ENCODE measurements at regions not wholly inside any gene's neighbourhood (a gene's known extent, or its start where the extent isn't known, plus 50 kb on each side); places are given as distances from the start of the nearest gene placed in this dataset.

- H4K20me1 ChIP-seq (ENCODE audit: insufficient read depth, low read length): peaks cover 58% of the 10 kb centered on the region
- intact Hi-C loops (cut with micrococcal nuclease; ENCODE audit: unreplicated experiment) (no loop called here), in situ Hi-C loops (cut with HindIII; ENCODE audit: extremely low pct_ligation_motif_present, low pct_unique_long_range_greater_than_20kb) (no loop called here)
- no TSS peak for BruUV-seq (replicated peaks)
- ChIA-PET POLR2A (no interaction called here), CTCF (ENCODE audit: low intra/inter-chr PET ratio, low total read pairs) (no interaction called here)
- H3K27ac ChIP-seq (ENCODE audit: extremely low read length, insufficient read depth, low read length): no peak overlapping the region
- TF ChIP-seq FOXA1 (IDR thresholded peaks at IDR 0.05) (no peak), FOXA1 (CRISPR knock-in tag; IDR thresholded peaks at IDR 0.05) (no peak), TBX3 (IDR thresholded peaks at IDR 0.05; ENCODE audit: borderline replicate concordance) (no peak), TCF7 (IDR thresholded peaks at IDR 0.05; ENCODE audit: low read depth) (no peak), ZNF615 (CRISPR knock-in tag; IDR thresholded peaks at IDR 0.05; ENCODE audit: borderline replicate concordance) (no peak), ZNF629 (CRISPR knock-in tag; conservative IDR thresholded peaks at IDR 0.05) (no peak), REL (CRISPR knock-in tag; conservative IDR thresholded peaks at IDR 0.05) (no peak), SSRP1 (CRISPR knock-in tag; IDR thresholded peaks at IDR 0.05) (no peak)
- no peak overlapping the region for H2AFZ ChIP-seq (ENCODE audit: low read length)
- H3K36me3 ChIP-seq (replicated peaks in 1 of 2; ENCODE audit: control insufficient read depth in 1 of 2, insufficient read depth in 2 of 2, low read length in 2 of 2): peaks cover 11 to 21% of the 10 kb centered on the region in 2 experiments
- no peaks in the 10 kb centered on the region for H3K27me3 ChIP-seq (ENCODE audit: control insufficient read depth in 1 of 2, insufficient read depth in 2 of 2, low read length in 2 of 2)
- 98% methylated on average over 5 of the region's 5 CpGs for WGBS (ENCODE audit: low lambda C conversion rate)
- DNase-seq (ENCODE audit: low spot score) (no peak), ATAC-seq (no peak), FAIRE-seq (no peak)
- H3K4me2 ChIP-seq (ENCODE audit: low read depth, low read length): no peak overlapping the region
- no peak overlapping the region for H3K4me3 ChIP-seq (replicated peaks in 1 of 3; ENCODE audit: insufficient read depth in 1 of 3, low read depth in 2 of 3, low read length in 3 of 3)
- H3K9me3 ChIP-seq (ENCODE audit: low read length): no peaks in the 10 kb centered on the region
- peaks cover 4% of the 10 kb centered on the region; the same call in 1 of the 2 replicates for H3K4me1 ChIP-seq (ENCODE audit: insufficient read depth, low read length)
- peaks cover 80% of the 10 kb centered on the region for H3K79me2 ChIP-seq (ENCODE audit: insufficient read depth, low read length)
- no peak overlapping the region for H3K9ac ChIP-seq (ENCODE audit: insufficient read depth, low read depth, low read length)
Measured at GRCh38 chr6:144390202-144390601, 105.1 kb downstream of the UTRN start.

- Histone ChIP-seq H2AFZ (ENCODE audit: low read length) (no peak overlapping the region), H3K4me2 (ENCODE audit: low read depth, low read length) (no peak overlapping the region), H3K27ac (ENCODE audit: extremely low read length, insufficient read depth, low read length) (no peak overlapping the region), H4K20me1 (ENCODE audit: insufficient read depth, low read length) (peaks cover 61% of the 10 kb centered on the region), H3K9me3 (ENCODE audit: low read length) (no peaks in the 10 kb centered on the region), H3K36me3 (replicated peaks in 1 of 2; ENCODE audit: control insufficient read depth in 1 of 2, insufficient read depth in 2 of 2, low read length in 2 of 2) (peaks cover 11 to 21% of the 10 kb centered on the region in 2 experiments), H3K4me1 (ENCODE audit: insufficient read depth, low read length) (peaks cover 4% of the 10 kb centered on the region; the same call in 1 of the 2 replicates), H3K27me3 (ENCODE audit: control insufficient read depth in 1 of 2, insufficient read depth in 2 of 2, low read length in 2 of 2) (no peaks in the 10 kb centered on the region), H3K4me3 (replicated peaks in 1 of 3; ENCODE audit: insufficient read depth in 1 of 3, low read depth in 2 of 3, low read length in 3 of 3) (no peak overlapping the region), H3K9ac (ENCODE audit: insufficient read depth, low read depth, low read length) (no peak overlapping the region), H3K79me2 (ENCODE audit: insufficient read depth, low read length) (peaks cover 82% of the 10 kb centered on the region)
- CTCF ChIA-PET (ENCODE audit: low intra/inter-chr PET ratio, low total read pairs): no interaction called here
- DNase-seq (ENCODE audit: low spot score) (no peak), ATAC-seq (no peak), FAIRE-seq (no peak)
- in situ Hi-C loops (cut with HindIII; ENCODE audit: extremely low pct_ligation_motif_present, low pct_unique_long_range_greater_than_20kb): no loop called here
- POLR2A ChIA-PET: no interaction called here
- TF ChIP-seq ZBTB8A (CRISPR knock-in tag; IDR thresholded peaks at IDR 0.05; ENCODE audit: borderline replicate concordance, low read depth): no peak
- no peak for TF ChIP-seq HHEX (CRISPR knock-in tag; IDR thresholded peaks at IDR 0.05)
- TF ChIP-seq FUBP1 (CRISPR knock-in tag; IDR thresholded peaks at IDR 0.05; ENCODE audit: borderline replicate concordance): no peak
- TF ChIP-seq MEIS2 (CRISPR knock-in tag; IDR thresholded peaks at IDR 0.05): no peak
- no peak for TF ChIP-seq ZNF362 (CRISPR knock-in tag; IDR thresholded peaks at IDR 0.05; ENCODE audit: borderline replicate concordance)
- no peak for TF ChIP-seq HIVEP1 (CRISPR knock-in tag; IDR thresholded peaks at IDR 0.05)
- no peak for TF ChIP-seq ZBTB42 (CRISPR knock-in tag; IDR thresholded peaks at IDR 0.05)
- no peak for TF ChIP-seq PRPF4 (IDR thresholded peaks at IDR 0.05; ENCODE audit: low read depth, low read length, poor library complexity, severe bottlenecking)
- BruUV-seq (replicated peaks): no TSS peak
- intact Hi-C loops (cut with micrococcal nuclease; ENCODE audit: unreplicated experiment): no loop called here
Measured at GRCh38 chr6:144390886-144391285, 105.8 kb downstream of the UTRN start.

All from HepG2 (cell line).